Astrocyte of the hippocampus (primary cell): ENCODE measurements at regions not wholly inside any gene's neighbourhood (a gene's known extent, or its start where the extent isn't known, plus 50 kb on each side); places are given as distances from the start of the nearest gene placed in this dataset.
"Not testable (repeated sequence)": the region's sequence is repeated elsewhere in the genome, so short reads cannot be mapped to it uniquely, and the experiment has no call there.

ENCODE experiments used
- DNase-seq: peaks from one replicate; pipeline ENCODE4 v3.0.0; 2011; ENCODE audit warnings: low read depth, low spot score

DNA sequence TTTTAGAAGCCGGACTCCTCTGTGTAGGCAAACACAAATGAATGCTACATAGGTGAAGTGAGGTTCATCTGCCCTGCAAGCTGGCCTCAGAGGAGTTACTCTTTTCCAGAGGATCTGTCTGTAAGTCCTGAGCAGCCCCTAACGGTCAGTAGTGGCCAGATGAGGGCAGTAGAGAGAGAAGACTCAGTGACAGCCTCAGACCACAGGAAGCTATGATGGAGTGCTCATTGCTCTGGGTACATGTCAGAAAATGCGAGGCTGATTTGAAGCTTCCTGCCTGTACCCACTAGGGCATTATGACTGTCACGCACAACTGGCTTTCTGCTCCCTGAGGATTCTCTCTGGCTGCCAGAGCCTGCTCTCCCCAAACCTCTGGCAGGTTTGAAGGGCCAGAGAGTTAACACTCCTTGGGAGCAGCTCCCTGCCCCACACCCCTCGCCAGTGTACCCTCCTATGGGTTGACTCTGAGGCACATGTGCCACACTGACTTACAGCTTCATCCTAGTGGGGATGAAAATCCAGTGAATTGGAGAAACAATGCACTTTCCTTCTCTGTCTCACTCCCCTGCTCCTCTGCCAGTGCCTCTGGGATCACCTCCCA is 141.5 kb downstream of the GABRG2 start:
- DNase-seq, result peak; percentile 46

DNA sequence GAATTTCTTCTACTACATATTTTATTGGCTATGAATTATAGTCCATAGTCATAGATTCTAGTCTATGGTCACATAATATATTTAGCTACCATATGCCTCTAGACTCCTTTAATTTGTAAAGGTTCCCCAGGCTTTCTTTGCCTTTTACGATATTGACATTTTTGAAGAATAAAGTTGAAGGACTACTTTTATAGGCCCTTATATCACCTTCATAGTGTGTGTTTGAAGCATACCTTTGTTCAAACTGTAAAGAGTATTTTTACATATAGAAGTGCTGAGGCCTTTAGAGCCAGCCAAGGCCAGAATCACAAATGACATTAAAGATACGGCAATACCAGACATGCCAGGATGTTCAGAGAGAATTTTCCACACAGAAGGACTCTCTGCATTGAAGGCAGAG is 147.0 kb downstream of the GABRG2 start:
- DNase-seq, result no peak

DNA sequence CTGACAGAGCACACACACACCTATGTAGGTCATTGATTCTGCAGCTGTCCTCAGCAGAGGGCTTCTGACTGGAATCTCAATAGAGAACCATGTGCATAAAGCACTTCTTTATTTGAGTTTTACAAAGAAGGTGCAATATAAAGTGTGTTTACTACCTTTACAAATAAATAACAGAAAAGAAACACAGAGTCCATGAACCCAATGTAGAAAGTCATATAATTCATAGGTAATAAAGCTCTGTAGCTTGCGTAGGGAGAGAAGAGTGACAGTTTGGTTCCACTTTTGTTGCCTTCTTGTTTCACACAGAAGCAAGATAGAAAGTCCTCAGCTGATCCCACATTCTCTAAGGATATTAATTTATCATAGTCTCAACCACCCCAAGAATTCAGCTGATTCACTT is 149.5 kb downstream of the GABRG2 start:
- no peak for DNase-seq

DNA sequence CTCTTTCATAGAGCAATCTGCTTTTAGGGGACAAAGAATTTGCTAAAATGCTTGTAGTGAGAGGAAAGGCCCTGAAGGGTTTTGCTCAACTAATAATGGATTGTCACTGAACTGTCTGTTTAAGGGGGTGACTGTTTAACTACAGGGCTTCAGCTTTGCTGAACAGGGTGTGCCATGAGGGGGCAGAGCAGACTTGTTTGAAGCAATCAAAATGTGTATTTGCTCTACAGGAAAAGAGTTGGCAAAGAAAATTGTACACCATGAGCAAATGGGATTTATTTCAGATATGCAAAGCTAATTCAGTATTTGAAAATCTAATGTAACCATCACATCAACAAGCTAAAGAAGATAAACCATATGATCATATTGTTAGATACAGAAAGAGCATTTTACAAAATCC is 154.3 kb downstream of the GABRG2 start:
- DNase-seq, result no peak

DNA sequence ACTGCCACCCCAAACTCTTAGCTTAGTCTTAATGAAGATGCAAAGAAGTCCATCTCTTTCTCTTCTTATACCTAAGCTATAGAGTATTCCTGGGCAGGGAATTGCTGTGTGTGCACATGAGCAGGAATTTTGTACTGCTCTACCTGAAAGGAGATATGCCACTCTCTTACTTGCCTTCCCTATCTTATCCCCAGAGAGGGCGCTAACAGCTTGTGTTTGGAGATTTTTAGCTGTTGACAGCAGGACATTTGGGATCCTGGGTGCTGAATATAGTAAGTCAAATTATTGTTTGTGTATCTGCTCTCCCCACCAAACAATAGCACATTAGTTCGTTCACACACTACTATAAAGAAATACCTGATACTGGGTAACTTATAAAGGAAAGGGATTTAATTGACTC is 159.5 kb downstream of the GABRG2 start:
- DNase-seq, result no peak

DNA sequence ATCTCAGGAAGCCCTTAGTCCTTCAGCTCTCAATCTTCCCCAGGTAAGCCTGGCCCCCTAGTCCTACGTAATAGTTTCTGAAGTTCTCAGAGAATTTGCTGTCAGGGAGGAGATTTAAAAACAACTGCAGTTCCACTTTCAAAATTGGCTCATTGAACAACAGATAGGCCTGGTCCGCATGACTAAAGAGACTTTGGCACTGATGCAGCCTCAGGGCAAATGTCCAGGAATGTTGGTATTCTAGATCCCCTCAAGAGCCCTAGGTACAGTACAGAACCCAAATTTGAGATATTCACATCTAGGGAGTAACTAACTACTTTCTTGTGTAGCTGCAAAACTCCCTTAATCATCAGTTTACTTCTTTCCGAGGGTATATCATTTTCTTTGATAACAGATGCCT is 162.8 kb downstream of the GABRG2 start:
- peak; percentile 1 for DNase-seq

DNA sequence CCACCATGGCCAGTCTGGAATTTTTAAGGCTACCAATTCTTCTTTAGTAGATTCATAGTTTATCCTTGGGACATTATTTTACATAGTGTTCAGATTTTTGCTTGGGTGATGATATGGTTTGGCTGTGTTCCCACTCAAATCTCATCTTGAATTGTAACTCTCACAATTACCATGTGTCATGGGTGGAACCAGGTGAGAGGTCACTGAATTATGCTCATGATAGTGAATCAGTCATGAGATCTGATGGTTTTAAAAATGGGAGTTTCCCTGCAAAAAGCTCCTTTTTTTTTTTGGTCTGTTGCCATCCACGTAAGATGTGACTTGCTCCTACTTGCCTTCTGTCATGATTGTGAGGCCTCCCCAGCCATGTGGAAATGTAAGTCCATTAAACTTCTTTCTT is 163.9 kb downstream of the GABRG2 start:
- no peak for DNase-seq

DNA sequence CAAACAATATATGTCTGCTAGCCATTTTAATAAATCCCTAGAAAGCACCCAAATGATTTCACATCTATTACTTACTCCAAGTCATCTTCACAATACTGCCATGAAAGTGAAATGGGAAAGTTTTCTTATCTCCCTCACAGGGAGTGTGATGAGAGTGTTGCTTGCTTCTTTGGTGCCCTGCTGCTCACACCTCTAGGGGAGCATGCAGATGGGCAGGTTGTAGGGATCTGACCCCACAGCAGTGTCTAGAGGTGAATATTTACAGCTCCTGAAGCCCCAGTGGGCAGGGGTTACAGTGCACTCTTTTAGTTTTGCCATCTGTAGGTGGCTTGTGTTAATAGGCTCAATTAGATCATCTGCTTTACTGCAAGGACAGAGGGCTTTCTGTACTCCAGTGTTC is 173.2 kb downstream of the GABRG2 start:
- no peak for DNase-seq

DNA sequence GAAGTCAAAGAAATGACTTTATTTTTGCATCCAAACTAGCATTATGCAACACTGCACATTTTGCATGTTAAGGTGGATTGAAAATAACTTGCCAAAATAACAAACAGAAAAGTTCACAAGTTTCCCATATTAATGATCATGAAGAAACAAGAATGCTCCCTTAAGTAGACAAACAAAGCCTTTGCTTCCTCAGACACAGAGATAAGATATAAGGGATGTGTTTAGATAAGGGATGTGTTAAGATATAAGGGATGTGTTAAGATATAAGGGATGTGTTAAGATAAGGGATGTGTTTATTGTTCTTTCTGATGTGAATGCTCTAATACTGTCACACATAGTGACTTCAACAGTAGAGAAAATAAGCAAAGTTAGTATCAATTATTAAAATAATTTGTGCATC is 174.8 kb downstream of the GABRG2 start:
- DNase-seq, result no peak

DNA sequence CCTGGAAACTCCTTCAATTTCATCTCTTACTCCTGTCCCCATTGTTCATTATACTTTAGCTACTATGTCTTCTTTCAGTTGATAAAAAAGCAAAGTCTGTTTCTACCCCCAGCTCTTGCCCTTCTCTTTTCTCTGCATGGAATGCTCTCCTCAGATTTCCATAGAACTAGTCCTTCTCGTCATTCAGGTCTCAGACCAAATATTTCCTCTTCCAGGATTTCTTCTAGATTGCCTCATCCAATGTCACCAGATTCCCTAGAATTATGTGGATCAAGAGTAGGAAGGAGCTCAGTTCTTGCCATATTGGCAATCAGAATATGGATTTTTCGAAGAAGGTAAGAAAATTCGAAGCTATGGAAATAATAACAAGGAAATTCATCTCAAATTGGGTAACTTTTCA is 176.1 kb downstream of the GABRG2 start:
- DNase-seq, result no peak

DNA sequence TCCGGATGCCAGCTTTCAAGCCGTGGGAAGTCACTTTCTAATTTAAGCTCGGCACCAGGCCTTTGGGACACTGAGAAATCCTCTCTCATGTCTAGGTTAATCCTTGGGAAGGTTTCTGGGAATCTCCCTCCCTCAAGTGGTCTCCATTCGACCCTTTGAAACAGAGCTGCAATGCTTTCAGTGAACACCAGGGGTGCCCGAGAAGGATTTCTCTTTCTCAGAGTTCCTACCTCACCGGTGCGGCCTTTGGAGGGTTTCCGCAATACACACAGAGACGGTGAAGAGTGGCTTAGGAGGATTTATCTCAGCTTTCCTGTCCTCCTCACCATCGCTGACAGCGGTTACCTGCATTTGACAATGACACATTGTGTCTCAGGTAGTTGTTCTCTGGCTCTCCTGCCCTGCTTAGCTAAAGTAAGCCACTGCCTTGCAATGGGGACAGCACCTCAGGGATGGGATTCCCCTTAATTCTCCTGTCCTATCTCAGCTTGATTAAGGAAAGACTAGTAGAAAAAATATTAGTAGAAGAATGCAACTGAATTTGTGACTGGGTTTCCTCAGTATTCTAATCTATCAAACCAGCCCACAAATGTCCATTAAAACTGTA is 180.6 kb downstream of the GABRG2 start:
- no peak for DNase-seq

DNA sequence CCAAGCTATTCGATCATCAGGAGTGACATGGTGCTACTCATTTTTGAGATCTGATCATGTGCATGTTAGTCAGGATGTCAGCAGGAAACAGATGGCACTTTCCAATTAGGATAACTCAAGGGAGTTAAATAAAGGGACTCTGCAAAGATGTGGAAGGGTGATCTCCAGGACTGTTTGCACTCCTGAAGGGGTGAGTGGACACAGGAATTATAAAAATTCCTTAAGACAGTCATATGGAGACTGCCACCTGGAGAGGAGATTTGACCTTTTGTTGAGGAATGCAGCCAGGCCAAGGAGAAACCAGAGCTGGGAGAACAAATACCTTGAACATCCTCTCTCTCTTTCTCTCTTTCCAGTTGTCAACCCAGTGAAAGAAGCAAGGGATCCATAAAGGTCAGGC is 189.1 kb downstream of the GABRG2 start:
- no peak for DNase-seq

DNA sequence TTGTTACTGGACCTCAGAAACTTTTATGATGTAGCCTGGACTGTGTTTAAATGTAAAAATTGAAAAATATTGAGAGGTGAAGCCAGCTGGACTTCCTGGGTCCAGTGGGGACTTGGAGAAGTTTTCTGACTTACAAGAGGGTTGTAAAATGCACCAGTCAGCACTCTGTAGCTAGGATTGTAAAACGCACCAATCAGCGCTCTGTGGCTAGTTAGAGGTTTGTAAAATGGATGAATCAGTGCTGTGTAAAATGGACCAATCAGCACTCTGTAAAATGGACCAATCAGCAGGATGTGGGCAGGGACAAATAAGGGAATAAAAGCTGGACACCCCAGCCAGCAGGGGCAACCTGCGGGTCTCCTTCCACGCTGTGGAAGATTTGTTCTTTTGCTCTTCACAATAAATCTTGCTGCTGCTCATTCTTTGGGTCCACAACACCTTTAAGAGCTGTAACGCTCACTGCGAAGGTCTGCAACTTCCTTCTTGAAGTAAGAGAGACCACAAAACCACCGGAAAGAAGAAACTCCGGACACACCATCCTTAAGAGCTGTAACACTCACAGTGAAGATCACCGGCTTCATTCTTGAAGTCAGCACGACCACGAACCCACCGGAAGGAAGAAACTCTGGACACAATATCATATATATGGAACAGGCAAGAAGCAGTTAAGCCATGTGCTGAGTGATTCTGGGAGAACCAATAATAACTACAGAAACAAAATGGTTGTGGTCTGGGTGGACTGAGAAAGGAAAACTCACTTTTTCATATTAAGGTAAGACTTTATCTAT is 201.3 kb downstream of the GABRG2 start:
- DNase-seq, result no peak

DNA sequence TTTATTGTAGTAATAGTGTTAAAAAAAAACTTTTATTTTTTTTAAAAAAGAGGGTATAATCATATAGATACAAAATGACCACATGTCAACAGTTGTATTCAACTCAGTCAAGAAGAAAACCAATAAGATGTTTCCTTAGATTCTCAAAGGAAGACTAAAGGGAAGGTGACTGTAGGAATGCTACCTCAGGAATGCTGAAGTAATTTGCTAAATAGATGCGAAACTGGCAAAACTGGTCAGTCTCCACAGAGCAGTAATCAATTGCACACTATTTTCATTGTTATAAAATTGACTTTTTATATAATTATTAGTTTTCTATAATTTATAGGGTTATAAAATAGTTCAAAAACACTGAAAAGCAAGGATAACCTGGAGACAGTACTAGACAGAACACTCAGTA is 204.8 kb downstream of the GABRG2 start:
- no peak for DNase-seq

DNA sequence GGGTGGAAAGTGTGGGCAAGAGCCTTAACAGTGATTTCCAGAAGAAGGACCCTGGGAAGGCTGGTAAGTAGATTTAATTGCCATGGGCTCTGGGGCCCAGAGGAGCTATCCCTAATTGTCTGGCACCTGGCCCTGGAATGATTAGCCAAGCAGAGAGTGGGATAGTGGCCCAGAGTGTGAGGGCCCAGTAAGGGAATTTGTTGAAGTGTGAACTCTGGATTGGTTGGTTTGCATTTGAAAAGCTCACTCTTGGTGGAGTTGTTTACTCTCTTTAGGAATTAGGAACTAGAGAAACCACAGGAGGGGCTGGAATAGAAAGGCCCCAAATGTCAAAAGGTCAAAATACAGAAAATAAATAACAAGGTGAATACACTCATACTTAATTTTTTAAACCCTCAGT is 207.1 kb downstream of the GABRG2 start:
- DNase-seq, result peak; percentile 7

DNA sequence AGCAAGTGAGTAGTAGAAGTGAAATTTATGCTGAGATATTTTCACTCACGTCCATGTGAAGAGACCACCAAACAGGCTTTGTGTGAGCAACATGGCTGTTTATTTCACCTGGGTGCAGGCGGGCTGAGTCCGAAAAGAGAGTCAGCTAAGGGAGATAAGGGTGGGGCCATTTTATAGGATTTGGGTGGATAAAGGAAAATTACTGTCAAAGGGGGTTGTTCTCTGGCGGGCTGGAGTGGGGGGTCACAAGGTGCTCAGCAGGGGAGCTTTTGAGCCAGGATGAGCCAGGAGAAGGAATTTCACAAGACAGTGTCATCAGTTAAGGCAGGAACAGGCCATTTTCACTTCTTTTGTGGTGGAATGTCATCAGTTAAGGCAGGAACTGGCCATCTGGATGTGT is 207.8 kb downstream of the GABRG2 start:
- DNase-seq, result not testable (repeated sequence)

DNA sequence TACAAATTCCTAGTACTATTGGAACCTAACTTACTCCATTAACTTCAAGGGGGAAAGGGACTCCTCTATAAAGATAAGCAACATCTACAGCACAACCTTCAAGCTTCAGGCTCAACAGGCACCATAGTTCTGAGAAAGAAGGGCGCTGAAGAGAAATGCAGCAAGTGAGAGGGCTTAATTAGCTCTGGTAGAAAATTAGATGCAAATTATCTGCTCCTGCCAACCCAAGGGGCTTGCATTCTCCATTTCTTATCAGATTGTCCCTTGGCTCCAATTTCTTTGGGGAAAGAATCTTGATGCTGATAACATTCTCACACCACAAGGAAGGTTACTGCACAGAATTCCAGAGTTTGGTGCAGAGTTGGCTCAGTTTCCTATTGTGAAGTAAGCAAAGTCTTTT is 214.6 kb downstream of the GABRG2 start:
- peak; percentile 5 for DNase-seq

DNA sequence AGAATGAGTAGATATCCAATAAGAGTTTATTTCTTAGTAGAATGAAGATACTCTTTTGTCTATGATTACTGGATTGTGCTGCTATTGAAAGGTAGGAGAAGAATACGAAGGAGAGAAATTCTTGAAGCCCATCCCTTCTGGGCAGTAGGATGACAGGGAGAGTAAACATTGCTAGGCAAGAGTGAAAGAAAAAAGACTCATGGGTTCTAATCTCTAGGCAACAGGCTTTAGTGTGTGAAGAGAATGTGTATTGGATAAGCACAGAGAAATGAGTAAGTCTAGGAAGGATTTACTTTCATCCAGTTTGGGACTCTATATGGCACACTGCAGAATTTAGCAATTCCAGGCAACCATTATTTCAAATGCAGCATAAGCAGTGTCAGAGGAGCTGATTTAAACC is 216.0 kb downstream of the GABRG2 start:
- no peak for DNase-seq

DNA sequence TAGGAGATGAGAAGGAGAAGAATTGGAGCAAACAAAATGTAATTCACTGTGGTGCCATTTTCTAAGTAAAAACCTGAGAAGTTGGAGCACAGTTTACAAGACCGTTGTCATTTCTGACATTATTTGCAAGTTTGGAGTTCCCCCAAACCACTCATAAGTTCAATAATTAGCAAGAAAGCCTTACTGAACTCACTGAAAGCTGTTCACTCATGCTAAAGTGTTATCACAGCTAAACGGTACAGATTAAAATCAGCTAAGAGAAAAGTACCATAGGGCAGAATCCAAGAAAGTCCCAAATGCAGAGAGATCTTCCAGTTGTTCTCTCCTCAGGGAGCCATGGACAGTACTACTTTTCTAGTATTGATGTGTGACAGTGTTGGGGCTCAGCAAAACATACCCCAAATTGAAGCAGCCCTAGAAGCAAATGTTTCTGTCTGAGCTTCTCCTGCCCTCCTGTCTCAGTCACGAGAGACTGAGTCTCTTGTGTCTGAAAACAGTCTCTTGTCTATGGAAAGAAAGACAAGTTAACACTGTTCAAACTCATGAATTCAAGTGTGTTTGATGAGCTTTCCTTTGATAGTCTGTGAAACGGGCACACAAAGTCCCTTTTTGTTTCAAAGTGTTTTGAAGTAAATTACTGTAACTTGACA is 221.2 kb downstream of the GABRG2 start:
- no peak for DNase-seq

DNA sequence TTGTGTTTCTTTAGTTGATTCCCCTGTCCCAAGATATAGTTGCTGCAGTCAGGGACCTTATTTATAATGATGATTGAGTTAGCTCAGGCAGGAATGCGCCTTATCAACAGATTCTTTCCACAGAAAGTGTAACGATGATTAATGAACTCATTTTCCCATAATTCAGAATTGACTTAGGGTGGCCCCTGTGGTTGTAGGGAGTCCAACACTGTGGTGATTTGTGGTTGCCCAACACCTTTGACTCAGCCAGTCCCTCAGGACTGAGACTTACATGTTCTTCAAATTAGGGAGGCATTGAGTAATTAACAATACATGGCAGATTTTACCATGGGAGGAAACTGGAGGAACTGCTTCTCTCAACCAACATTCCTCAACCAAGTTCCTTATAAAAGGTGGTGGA is 221.9 kb downstream of the GABRG2 start:
- DNase-seq, result no peak

DNA sequence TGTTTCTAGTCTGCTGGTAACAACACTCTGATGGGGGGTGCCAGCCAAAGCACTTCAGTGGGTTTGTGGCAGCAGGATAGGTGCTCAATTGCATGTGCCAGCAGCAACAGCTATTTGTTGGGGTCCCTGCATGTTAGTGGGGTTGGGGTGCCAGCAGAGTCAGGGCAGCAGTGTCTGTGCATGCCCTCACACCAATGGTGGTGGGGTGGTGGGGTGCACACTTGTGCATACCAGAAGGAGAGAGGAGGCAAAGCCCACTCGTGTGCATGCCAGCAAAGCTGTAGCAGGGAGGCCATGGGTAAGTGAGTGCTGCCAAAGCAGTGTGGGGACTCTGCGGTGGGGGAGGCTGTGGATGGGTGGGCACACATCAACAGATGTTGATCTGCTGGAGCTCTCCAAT is 232.2 kb downstream of the GABRG2 start:
- DNase-seq, result no peak

DNA sequence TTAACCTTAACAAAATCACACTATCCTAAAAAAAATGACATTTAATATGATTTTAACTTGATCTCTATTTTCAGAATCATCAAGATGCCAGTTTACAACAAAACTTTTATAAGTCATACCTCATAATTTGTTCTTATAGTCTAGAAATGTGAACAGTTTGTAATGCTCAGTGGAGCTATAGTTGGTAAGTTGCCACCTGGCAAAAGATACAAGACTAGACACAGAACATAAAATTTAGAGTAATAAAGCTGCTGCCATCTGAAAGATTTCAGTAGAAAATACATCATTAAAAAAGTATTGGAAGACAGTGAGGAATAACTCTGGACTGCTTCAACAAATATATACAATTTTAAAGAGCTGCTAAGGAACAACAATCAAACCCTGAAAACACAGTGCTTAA is 233.8 kb downstream of the GABRG2 start:
- DNase-seq, result no peak

DNA sequence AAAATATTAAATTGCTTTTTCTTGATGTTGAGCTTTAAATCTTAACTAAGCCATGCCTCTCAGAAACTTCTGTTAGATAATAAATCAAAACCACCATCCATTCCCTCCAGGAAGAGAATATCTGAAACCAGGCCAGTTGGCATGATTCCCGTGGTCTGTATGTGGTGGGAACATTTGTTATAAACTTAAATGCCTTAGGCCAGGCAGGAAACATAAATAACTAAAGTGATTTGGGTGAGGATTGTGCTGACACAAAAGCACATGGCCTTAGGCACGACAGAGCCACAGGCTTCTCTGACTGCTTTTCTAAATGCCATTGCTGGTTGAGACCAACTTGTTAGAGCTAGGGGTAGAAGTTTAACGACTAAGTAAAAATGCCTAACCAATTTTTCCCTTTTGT is 255.9 kb downstream of the GABRG2 start:
- DNase-seq, result peak; percentile 4
